ENCODE measurements at regions not wholly inside any gene's neighbourhood (a gene's known extent, or its start where the extent isn't known, plus 50 kb on each side); places are given as distances from the start of the nearest gene placed in this dataset.

DNA sequence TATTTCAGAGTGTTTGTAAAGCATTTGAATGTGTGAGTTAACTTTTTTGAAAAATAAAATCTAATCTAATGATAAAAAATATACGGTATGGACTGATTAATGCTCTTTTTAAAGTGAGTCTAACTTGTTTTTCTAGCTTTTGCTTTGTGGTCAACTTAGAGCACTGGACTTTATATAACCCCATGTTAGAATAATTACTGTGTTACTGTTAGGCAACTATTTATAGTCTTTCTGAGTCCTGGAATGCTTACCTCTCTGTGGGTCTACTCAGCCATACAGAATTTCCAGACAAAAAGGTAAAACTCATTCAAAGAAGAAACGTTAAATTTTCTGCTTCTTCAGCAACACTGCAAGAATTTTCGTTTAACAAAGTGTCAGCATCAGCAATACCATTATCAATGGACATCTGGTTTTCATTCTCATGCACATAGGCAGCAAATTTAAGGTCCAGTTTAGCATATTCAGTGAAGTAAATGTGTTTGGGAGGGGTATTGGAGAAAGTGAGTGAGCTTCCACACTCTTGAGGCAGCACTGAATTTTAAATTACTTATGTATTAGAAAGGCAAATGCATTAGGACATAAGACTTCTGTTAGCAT, 664.7 kb upstream of the NEGR1 start:
- ATAC-seq (no peak), DNase-seq (no peak)
- no peaks in the 10 kb centered on the region for H3K4me1 Mint-ChIP-seq
- Histone ChIP-seq H3K4me1 (ENCODE audit: control insufficient read depth in 2 of 2, insufficient read depth in 2 of 2, low read length in 2 of 2) (no peaks in the 10 kb centered on the region), H3K27me3 (ENCODE audit: control insufficient read depth in 2 of 2, insufficient read depth in 2 of 2, low read length in 2 of 2) (no peaks in the 10 kb centered on the region), H3K4me3 (ENCODE audit: low read length) (no peak overlapping the region), H3K36me3 (ENCODE audit: control insufficient read depth in 2 of 3, insufficient read depth in 3 of 3, low read length in 3 of 3) (no peaks in the 10 kb centered on the region), H3K9me3 (ENCODE audit: control insufficient read depth in 2 of 3, low read length in 3 of 3) (no peaks in the 10 kb centered on the region), H3K27ac (ENCODE audit: low read depth, low read length) (no peak overlapping the region)
- H3K4me3 Mint-ChIP-seq = no peak overlapping the region
- H3K36me3 Mint-ChIP-seq = no peaks in the 10 kb centered on the region
- CTCF ChIA-PET = no interaction called here
- H3K27ac Mint-ChIP-seq = no peak overlapping the region
- intact Hi-C loops (cut with micrococcal nuclease) = no loop called here
- no peaks in the 10 kb centered on the region for H3K27me3 Mint-ChIP-seq
- POLR2A ChIA-PET = no interaction called here
- peaks cover 0 to 12% (median 0%) of the 10 kb centered on the region in 11 donors for H3K9me3 Mint-ChIP-seq

- CTCF ChIA-PET = no interaction called here
- no peaks in the 10 kb centered on the region for H3K36me3 Mint-ChIP-seq
- Histone ChIP-seq H3K27ac (ENCODE audit: low read depth, low read length) (no peak overlapping the region), H3K9me3 (ENCODE audit: control insufficient read depth in 2 of 3, low read length in 3 of 3) (no peaks in the 10 kb centered on the region), H3K4me1 (ENCODE audit: control insufficient read depth in 2 of 2, insufficient read depth in 2 of 2, low read length in 2 of 2) (no peaks in the 10 kb centered on the region), H3K36me3 (ENCODE audit: control insufficient read depth in 2 of 3, insufficient read depth in 3 of 3, low read length in 3 of 3) (no peaks in the 10 kb centered on the region), H3K27me3 (ENCODE audit: control insufficient read depth in 2 of 2, insufficient read depth in 2 of 2, low read length in 2 of 2) (no peaks in the 10 kb centered on the region), H3K4me3 (ENCODE audit: low read length) (no peak overlapping the region)
- no peak for DNase-seq
- H3K4me1 Mint-ChIP-seq = no peaks in the 10 kb centered on the region
- ATAC-seq = no peak
- POLR2A ChIA-PET = no interaction called here
- H3K27me3 Mint-ChIP-seq = no peaks in the 10 kb centered on the region
- H3K9me3 Mint-ChIP-seq = peaks cover 0 to 4% (median 0%) of the 10 kb centered on the region in 11 donors
- no peak overlapping the region for H3K27ac Mint-ChIP-seq
- H3K4me3 Mint-ChIP-seq = no peak overlapping the region
- intact Hi-C loops (cut with micrococcal nuclease) = no loop called here
Observed at GRCh38 chr1:72942008-72942407, 659.7 kb upstream of the NEGR1 start.

DNA sequence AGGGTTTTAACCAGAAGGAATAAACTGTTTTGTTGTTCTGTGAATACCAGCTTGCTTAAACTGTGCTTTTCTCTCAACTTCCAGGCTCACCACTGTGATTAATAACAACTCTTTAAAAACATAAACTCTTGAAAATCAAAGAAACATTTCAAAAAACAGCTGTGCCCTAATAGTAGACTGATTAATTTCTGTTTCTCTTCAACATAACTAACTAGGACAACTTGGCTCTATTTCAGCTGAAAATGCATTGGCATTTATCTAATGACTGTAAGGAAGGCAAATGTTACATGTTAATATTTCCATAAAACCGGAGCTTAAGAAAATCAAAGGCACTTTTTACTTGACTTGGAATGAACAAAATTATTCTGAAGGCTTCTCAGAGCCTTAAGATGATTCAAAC, 656.1 kb upstream of the NEGR1 start:
- no peak for DNase-seq
- H3K4me1 Mint-ChIP-seq = no peaks in the 10 kb centered on the region
- Histone ChIP-seq H3K4me1 (ENCODE audit: control insufficient read depth in 2 of 2, insufficient read depth in 2 of 2, low read length in 2 of 2) (no peaks in the 10 kb centered on the region), H3K27ac (ENCODE audit: low read depth, low read length) (no peak overlapping the region), H3K27me3 (ENCODE audit: control insufficient read depth in 2 of 2, insufficient read depth in 2 of 2, low read length in 2 of 2) (no peaks in the 10 kb centered on the region), H3K4me3 (ENCODE audit: low read length) (no peak overlapping the region), H3K9me3 (ENCODE audit: control insufficient read depth in 2 of 3, low read length in 3 of 3) (no peaks in the 10 kb centered on the region), H3K36me3 (ENCODE audit: control insufficient read depth in 2 of 3, insufficient read depth in 3 of 3, low read length in 3 of 3) (no peaks in the 10 kb centered on the region)
- CTCF ChIA-PET = no interaction called here
- no peak for ATAC-seq
- H3K9me3 Mint-ChIP-seq = peaks cover 0 to 4% (median 0%) of the 10 kb centered on the region in 11 donors
- no peak overlapping the region for H3K4me3 Mint-ChIP-seq
- intact Hi-C loops (cut with micrococcal nuclease) = no loop called here
- no peaks in the 10 kb centered on the region for H3K36me3 Mint-ChIP-seq
- POLR2A ChIA-PET = no interaction called here
- no peaks in the 10 kb centered on the region for H3K27me3 Mint-ChIP-seq
- no peak overlapping the region for H3K27ac Mint-ChIP-seq

DNA sequence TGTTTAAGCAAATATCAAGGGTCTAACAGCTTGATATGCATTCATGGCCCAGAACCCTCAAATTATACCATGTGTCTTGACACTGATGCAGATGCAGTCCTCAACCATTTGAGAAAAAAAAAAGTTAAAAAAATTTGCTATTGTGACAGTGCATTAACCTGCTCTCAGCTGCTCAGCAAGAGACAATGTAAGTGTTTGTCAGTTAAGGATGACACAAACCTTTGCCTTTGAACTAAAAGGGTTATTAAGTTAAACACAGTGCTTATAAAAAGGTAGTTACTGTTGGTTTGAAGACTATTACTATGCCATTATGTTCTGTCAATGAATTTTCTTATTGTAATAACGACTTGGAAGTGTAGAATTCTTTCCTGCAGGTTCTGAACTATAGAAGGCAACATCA, 655.6 kb upstream of the NEGR1 start:
- no peak overlapping the region for H3K27ac Mint-ChIP-seq
- no peak overlapping the region for H3K4me3 Mint-ChIP-seq
- H3K9me3 Mint-ChIP-seq = peaks cover 0 to 4% (median 0%) of the 10 kb centered on the region in 11 donors
- Histone ChIP-seq H3K4me3 (ENCODE audit: low read length) (no peak overlapping the region), H3K36me3 (ENCODE audit: control insufficient read depth in 2 of 3, insufficient read depth in 3 of 3, low read length in 3 of 3) (no peaks in the 10 kb centered on the region), H3K27ac (ENCODE audit: low read depth, low read length) (no peak overlapping the region), H3K27me3 (ENCODE audit: control insufficient read depth in 2 of 2, insufficient read depth in 2 of 2, low read length in 2 of 2) (no peaks in the 10 kb centered on the region), H3K9me3 (ENCODE audit: control insufficient read depth in 2 of 3, low read length in 3 of 3) (no peaks in the 10 kb centered on the region), H3K4me1 (ENCODE audit: control insufficient read depth in 2 of 2, insufficient read depth in 2 of 2, low read length in 2 of 2) (no peaks in the 10 kb centered on the region)
- no peaks in the 10 kb centered on the region for H3K36me3 Mint-ChIP-seq
- CTCF ChIA-PET = no interaction called here
- no peaks in the 10 kb centered on the region for H3K4me1 Mint-ChIP-seq
- ATAC-seq (no peak), DNase-seq (no peak)
- intact Hi-C loops (cut with micrococcal nuclease) = no loop called here
- no peaks in the 10 kb centered on the region for H3K27me3 Mint-ChIP-seq
- POLR2A ChIA-PET = no interaction called here

DNA sequence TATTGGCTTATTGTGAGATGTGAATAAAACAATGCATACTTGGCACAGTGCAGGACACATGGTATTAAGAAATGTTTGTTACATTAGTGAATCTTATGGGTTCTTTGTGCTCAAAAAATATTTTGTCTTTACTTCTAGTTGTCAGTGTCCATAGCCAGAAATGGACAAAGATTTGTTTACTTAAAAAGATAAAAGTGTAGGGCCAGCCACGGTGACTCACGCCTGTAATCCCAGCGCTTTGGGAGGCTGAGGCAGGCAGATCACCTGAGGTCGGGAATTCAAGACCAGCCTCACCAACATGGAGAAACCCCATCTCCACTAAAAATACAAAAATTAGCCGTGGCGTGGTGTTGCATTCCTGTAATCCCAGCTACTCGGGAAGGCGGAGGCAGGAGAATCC, 654.6 kb upstream of the NEGR1 start:
- POLR2A ChIA-PET = no interaction called here
- no peaks in the 10 kb centered on the region for H3K4me1 Mint-ChIP-seq
- intact Hi-C loops (cut with micrococcal nuclease) = no loop called here

DNA sequence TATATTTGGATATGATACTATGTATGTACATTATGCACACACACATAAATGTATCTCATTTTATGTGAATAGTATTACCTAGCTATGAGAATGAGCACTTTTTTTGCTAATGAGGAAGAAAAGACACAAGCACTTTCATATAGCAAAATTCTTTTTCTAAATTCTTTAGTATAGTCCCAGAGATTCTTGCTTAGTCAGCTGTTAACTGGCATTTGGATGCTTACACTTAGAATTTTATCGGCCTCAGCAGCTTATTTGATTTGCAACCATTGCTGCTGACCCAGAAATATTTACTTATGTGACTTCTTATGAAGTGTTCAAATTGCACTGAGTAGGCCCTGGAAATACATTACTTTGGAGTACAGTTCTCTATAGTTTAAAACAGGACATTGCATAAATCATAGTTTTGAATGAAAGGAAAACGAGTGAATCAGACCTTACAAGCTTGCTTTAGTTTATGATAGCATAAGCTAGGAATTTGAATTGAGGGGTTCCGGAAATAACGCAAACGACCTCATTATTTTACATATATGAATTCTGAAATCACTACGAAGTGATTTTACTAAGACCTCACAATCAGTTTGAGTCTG, 653.9 kb upstream of the NEGR1 start:
- no peaks in the 10 kb centered on the region for H3K36me3 Mint-ChIP-seq
- H3K4me3 Mint-ChIP-seq = no peak overlapping the region
- DNase-seq = no peak
- no peak for ATAC-seq
- no peaks in the 10 kb centered on the region for H3K27me3 ChIP-seq (ENCODE audit: control insufficient read depth in 2 of 2, insufficient read depth in 2 of 2, low read length in 2 of 2)
- H3K27me3 Mint-ChIP-seq = no peaks in the 10 kb centered on the region
- no peaks in the 10 kb centered on the region for H3K9me3 ChIP-seq (ENCODE audit: control insufficient read depth in 2 of 3, low read length in 3 of 3)
- H3K4me1 ChIP-seq (ENCODE audit: control insufficient read depth in 2 of 2, insufficient read depth in 2 of 2, low read length in 2 of 2) = no peaks in the 10 kb centered on the region
- POLR2A ChIA-PET = no interaction called here
- H3K9me3 Mint-ChIP-seq = peaks cover 0 to 9% (median 0%) of the 10 kb centered on the region in 11 donors
- H3K36me3 ChIP-seq (ENCODE audit: control insufficient read depth in 2 of 3, insufficient read depth in 3 of 3, low read length in 3 of 3) = no peaks in the 10 kb centered on the region
- H3K4me1 Mint-ChIP-seq = no peaks in the 10 kb centered on the region
- H3K27ac Mint-ChIP-seq = no peak overlapping the region
- no peak overlapping the region for H3K4me3 ChIP-seq (ENCODE audit: low read length)
- H3K27ac ChIP-seq (ENCODE audit: low read depth, low read length) = no peak overlapping the region
- CTCF ChIA-PET = no interaction called here
- intact Hi-C loops (cut with micrococcal nuclease) = no loop called here

More for the DNA sequence above, 654.6 kb upstream of the NEGR1 start:
- no peak overlapping the region for H3K4me3 ChIP-seq (ENCODE audit: low read length)
- Mint-ChIP-seq H3K9me3 (peaks cover 0 to 11% (median 0%) of the 10 kb centered on the region in 11 donors), H3K36me3 (no peaks in the 10 kb centered on the region), H3K27me3 (no peaks in the 10 kb centered on the region), H3K4me3 (no peak overlapping the region), H3K27ac (no peak overlapping the region)
- CTCF ChIA-PET = no interaction called here
- no peak overlapping the region for H3K27ac ChIP-seq (ENCODE audit: low read depth, low read length)
- H3K9me3 ChIP-seq (ENCODE audit: control insufficient read depth in 2 of 3, low read length in 3 of 3) = no peaks in the 10 kb centered on the region
- ATAC-seq (no peak), DNase-seq (no peak)
- H3K36me3 ChIP-seq (ENCODE audit: control insufficient read depth in 2 of 3, insufficient read depth in 3 of 3, low read length in 3 of 3) = no peaks in the 10 kb centered on the region
- no peaks in the 10 kb centered on the region for H3K27me3 ChIP-seq (ENCODE audit: control insufficient read depth in 2 of 2, insufficient read depth in 2 of 2, low read length in 2 of 2)
- no peaks in the 10 kb centered on the region for H3K4me1 ChIP-seq (ENCODE audit: control insufficient read depth in 2 of 2, insufficient read depth in 2 of 2, low read length in 2 of 2)

DNA sequence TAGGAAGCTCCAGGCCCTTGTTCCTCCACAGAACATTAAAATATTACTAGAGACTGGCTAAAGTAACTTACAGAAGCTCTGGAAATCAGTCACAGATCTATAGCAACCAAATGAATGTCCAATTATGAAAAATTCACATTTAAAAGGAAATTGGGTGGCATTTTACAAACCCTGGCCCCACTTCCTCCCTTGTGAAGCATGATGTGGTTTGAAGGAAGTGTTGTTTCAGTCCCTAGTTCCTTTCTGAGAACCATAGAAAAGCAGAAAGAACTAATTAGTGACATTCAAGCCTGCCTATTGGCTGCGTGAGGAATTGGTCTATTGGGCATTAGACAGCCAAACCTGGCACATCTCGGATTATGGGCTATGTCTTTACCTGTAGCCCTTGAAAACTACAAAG, 649.7 kb upstream of the NEGR1 start:
- ChIA-PET POLR2A (no interaction called here), CTCF (no interaction called here)
- Mint-ChIP-seq H3K4me1 (no peaks in the 10 kb centered on the region), H3K36me3 (no peaks in the 10 kb centered on the region), H3K9me3 (peaks cover 0 to 25% (median 5%) of the 10 kb centered on the region in 11 donors), H3K27ac (no peak overlapping the region), H3K4me3 (no peak overlapping the region), H3K27me3 (no peaks in the 10 kb centered on the region)
- intact Hi-C loops (cut with micrococcal nuclease) = no loop called here
- ATAC-seq (no peak), DNase-seq (no peak)
- Histone ChIP-seq H3K9me3 (ENCODE audit: control insufficient read depth in 2 of 3, low read length in 3 of 3) (no peaks in the 10 kb centered on the region), H3K4me1 (ENCODE audit: control insufficient read depth in 2 of 2, insufficient read depth in 2 of 2, low read length in 2 of 2) (no peaks in the 10 kb centered on the region), H3K27me3 (ENCODE audit: control insufficient read depth in 2 of 2, insufficient read depth in 2 of 2, low read length in 2 of 2) (no peaks in the 10 kb centered on the region), H3K36me3 (ENCODE audit: control insufficient read depth in 2 of 3, insufficient read depth in 3 of 3, low read length in 3 of 3) (no peaks in the 10 kb centered on the region), H3K4me3 (ENCODE audit: low read length) (no peak overlapping the region), H3K27ac (ENCODE audit: low read depth, low read length) (no peak overlapping the region)
